Astrocyte of the spinal cord (primary cell): ENCODE measurements at regions not wholly inside any gene's neighbourhood (a gene's known extent, or its start where the extent isn't known, plus 50 kb on each side); places are given as distances from the start of the nearest gene placed in this dataset.

ENCODE experiments used
- DNase-seq: peaks from one replicate; pipeline ENCODE4 v3.0.0; 2011; ENCODE audit warnings: low read depth, low spot score
- H3K4me3 ChIP-seq: 2 replicates; pipeline ENCODE4 v1.5.1; 2011; ENCODE audit warnings: low read depth, mild to moderate bottlenecking, low read length, moderate library complexity
- in situ Hi-C: cut with HindIII; loops from 2 replicates; pipeline ENCODE4 v1.10.0; 2017; ENCODE audit warnings: low sequenced_read_pairs
- TF ChIP-seq, protein P1 (sequence below): IDR thresholded peaks from 2 replicates; pipeline ENCODE4 v1.5.1; 2012; ENCODE audit warnings: low read depth, mild to moderate bottlenecking, low read length, inconsistent platforms

DNA sequence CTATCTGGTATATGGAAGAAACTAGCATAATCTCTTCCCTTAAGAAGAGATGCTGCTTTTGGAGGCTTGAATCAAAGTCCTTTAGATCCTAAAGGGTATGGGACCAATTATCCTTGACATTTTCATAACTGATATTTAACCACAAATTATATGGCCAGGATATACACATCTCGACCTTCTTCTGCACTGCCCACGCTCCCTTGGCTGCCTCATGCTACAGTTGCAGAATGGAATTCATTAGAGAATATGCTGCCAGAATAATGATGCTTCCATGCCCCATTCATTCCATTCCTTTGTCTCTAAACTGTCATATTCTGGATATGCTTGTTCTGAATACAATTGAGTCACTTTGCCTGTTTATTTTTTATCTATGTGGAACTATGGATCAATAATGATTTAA, 157.1 kb upstream of the PACRGL start:
- TF ChIP-seq, protein P1, sequence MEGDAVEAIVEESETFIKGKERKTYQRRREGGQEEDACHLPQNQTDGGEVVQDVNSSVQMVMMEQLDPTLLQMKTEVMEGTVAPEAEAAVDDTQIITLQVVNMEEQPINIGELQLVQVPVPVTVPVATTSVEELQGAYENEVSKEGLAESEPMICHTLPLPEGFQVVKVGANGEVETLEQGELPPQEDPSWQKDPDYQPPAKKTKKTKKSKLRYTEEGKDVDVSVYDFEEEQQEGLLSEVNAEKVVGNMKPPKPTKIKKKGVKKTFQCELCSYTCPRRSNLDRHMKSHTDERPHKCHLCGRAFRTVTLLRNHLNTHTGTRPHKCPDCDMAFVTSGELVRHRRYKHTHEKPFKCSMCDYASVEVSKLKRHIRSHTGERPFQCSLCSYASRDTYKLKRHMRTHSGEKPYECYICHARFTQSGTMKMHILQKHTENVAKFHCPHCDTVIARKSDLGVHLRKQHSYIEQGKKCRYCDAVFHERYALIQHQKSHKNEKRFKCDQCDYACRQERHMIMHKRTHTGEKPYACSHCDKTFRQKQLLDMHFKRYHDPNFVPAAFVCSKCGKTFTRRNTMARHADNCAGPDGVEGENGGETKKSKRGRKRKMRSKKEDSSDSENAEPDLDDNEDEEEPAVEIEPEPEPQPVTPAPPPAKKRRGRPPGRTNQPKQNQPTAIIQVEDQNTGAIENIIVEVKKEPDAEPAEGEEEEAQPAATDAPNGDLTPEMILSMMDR, result no peak
- in situ Hi-C loops, result no loop called here
- H3K4me3 ChIP-seq, result no peak overlapping the region
- DNase-seq, result no peak

DNA sequence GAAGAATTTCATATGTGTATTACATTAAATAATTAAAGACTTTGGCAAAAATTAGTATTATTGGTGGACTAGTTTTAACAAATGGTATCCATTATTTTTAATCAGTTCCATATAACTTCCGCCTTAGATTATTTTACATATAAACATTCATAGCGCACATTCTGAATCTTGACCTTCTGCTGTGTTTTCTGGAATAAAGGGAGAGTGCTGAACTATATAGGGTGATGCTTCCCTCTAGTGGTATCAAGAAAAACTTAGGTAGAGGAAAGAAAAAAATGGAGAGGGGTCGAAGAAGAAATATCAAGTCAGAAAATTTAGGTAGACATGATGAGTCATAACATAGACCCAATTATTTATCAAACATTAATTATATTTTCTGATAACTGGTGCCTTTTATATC, 155.6 kb upstream of the PACRGL start:
- DNase-seq, result peak; percentile 59
- in situ Hi-C loops, result no loop called here
- TF ChIP-seq, protein P1, result peak; percentile 52
- no peak overlapping the region for H3K4me3 ChIP-seq

DNA sequence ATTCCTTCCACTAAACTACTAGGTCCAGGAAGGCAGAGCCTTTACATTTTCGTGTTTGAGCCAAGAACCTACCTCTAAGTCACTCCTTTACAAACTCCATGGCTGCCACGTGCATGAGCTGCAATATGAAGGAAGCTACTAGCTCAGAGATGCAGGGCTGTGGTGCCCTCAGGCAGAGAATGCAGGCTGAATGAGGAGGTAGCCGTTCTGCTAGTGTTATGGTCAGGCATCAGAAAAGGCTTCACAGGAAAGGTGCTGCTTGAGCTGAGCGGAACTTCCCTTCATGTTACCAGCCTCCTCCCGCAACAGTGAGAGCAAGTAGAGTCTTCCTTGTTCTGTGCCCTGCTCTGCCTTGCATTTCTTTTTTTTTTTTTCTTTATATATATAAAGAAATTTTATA, 148.3 kb upstream of the PACRGL start:
- in situ Hi-C loops, result no loop called here
- no peak overlapping the region for H3K4me3 ChIP-seq
- no peak for DNase-seq
- TF ChIP-seq, protein P1, result no peak

DNA sequence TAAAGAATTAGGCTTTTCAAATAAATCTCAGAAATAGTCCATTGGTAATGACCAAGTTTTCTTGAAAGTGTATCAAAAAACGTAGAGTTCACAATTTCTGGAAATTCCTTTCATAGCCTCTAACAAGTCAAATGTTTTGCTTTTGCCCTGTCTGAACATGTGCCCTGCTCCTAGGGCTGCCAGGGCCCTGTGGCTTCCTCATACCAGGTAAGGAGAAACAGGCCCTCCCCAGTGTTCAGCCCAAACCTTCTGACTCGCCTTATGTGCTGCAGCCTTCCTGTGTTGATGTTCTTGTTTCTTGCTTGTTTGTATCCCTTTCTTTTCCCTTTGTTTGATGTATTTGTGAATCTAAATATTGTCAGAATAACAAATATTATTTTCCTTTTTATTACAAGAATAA, 146.1 kb upstream of the PACRGL start:
- TF ChIP-seq, protein P1, result no peak
- in situ Hi-C loops, result no loop called here
- no peak overlapping the region for H3K4me3 ChIP-seq
- DNase-seq, result no peak

DNA sequence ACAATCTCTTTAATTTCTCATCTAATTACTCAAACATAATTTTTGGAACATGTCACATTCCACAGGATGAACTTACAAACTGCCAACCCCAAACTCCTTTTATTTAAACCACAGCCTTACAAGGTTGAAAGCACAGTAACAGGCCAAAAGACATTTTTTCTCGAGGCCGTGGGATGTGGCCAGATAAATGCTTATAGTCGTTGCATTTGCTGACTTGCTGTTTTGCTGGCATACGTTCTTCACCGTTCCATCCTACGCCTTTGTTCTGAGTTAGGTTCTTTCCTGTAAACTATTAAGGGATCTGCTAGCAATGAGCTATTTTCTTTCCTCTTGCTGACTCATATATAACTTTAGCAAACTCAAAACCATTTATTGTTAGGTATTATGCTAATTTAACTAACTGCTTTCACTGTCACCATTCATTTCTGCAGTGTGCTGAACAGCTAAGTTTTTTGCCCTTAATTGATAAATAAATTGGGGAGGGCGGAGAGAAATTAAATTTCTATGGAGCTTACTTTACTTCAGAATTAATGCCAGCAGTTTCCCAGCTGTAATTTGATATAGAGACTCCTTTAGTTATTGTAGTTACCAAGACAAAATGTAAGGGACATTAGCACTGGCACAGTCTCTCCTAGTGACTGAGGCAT, 135.1 kb upstream of the PACRGL start:
- DNase-seq, result peak; percentile 54
- TF ChIP-seq, protein P1, result no peak
- no peak overlapping the region for H3K4me3 ChIP-seq
- in situ Hi-C loops, result no loop called here

DNA sequence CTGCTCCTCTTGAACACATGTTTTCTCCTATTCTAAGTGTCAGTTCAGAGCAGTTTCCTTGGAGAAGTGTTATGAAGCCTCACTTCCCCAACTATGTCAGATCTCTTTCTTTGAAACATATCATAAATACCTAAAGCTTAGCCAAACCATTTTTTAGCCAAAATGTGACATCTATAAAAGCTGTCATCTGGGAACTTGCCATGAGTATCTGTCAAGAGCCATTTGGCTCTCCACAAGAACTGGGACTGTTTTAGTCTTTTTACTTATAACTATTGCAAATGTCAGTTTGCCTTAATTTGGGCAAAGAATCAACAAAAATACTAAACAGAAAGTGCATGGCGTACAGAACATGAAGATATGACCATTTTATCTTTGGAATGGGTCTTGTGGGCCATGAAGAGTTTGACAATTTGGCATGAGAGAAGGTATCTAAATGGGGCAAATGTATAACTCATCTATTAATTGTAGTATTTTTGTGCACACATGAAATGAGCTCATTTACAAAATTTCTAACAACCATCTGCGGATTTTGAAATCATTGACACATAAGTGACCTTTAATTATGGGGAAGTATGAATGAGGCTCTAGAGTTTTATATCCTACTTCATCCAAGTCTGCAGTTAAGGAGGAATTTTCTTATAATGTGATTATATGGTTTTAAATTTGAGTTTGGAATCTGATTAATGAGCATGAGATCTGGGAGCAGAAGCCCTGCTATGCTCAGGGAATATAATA, 129.1 kb upstream of the PACRGL start:
- in situ Hi-C loops, result no loop called here
- H3K4me3 ChIP-seq, result no peak overlapping the region
- TF ChIP-seq, protein P1, result no peak
- no peak for DNase-seq
